GM20000 (cell line): ENCODE measurements at regions not wholly inside any gene's neighbourhood (a gene's known extent, or its start where the extent isn't known, plus 50 kb on each side); places are given as distances from the start of the nearest gene placed in this dataset.
A peak's percentile ranks its signal among the peaks of the same experiment; 100 is the strongest.

ENCODE experiments used
- DNase-seq: peaks from one replicate; pipeline ENCODE4 v3.0.0; 2012; ENCODE audit warnings: low spot score
- TF ChIP-seq, protein P1 (sequence below): IDR thresholded peaks from 2 replicates; pipeline ENCODE4 v1.5.1; 2012; ENCODE audit warnings: mild to moderate bottlenecking, control low read depth; ENCODE audit errors: extremely low read depth, missing control alignments

DNA sequence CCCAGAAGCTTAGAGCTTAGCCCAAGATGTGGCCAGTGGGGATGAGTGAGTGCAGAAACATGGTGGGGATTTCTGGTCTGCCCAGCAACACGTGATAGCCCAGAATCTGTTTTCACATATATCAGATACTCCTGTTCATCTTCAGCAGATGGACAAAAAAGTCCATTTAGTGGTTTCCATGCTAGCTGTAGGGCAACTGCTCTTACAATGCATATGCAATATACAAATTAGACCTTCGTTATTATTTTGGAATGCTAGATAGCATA lies 96.9 kb upstream of the SGIP1 start:
- no peak for DNase-seq

DNA sequence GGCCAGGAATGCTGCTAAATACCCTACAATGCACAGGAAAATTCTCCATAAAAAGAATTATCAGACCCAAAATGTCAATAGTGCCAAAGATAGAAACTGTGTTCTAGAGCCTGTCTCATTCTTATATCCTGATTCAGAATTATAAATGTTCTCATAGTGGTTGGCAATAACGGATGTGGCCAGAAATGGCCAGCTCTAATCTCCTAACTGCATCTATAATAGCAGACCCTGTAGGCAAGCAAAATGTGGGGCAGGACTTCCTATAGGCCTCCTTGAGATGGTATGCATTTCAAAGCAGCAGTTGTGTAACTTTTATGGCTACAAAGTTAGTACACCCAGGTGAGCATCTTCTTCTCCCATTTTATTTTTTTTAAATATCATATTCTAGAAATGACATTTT lies 95.9 kb upstream of the SGIP1 start:
- DNase-seq = no peak
- TF ChIP-seq, protein P1, sequence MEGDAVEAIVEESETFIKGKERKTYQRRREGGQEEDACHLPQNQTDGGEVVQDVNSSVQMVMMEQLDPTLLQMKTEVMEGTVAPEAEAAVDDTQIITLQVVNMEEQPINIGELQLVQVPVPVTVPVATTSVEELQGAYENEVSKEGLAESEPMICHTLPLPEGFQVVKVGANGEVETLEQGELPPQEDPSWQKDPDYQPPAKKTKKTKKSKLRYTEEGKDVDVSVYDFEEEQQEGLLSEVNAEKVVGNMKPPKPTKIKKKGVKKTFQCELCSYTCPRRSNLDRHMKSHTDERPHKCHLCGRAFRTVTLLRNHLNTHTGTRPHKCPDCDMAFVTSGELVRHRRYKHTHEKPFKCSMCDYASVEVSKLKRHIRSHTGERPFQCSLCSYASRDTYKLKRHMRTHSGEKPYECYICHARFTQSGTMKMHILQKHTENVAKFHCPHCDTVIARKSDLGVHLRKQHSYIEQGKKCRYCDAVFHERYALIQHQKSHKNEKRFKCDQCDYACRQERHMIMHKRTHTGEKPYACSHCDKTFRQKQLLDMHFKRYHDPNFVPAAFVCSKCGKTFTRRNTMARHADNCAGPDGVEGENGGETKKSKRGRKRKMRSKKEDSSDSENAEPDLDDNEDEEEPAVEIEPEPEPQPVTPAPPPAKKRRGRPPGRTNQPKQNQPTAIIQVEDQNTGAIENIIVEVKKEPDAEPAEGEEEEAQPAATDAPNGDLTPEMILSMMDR = no peak

More for the DNA sequence above, 96.9 kb upstream of the SGIP1 start:
- TF ChIP-seq, protein P1 = no peak

DNA sequence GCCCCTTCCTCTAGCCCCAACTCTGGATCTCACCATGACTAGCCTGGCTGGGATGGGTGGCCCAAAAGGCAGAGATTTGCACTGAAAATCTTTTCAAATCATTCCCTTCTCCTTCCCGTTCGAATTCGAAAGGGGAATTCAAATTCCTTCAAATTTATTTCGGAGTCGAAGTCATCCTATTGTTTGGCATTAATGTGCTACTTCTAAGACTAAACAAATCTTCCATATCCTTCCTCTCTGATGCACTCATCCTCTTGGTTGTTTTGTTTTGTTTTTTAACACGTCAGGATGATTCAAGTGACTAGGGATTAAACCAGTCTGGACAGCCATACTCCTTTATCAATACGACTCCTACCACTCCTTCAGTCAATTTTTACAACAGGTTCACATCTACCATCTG lies 95.5 kb upstream of the SGIP1 start:
- no peak for DNase-seq

DNA sequence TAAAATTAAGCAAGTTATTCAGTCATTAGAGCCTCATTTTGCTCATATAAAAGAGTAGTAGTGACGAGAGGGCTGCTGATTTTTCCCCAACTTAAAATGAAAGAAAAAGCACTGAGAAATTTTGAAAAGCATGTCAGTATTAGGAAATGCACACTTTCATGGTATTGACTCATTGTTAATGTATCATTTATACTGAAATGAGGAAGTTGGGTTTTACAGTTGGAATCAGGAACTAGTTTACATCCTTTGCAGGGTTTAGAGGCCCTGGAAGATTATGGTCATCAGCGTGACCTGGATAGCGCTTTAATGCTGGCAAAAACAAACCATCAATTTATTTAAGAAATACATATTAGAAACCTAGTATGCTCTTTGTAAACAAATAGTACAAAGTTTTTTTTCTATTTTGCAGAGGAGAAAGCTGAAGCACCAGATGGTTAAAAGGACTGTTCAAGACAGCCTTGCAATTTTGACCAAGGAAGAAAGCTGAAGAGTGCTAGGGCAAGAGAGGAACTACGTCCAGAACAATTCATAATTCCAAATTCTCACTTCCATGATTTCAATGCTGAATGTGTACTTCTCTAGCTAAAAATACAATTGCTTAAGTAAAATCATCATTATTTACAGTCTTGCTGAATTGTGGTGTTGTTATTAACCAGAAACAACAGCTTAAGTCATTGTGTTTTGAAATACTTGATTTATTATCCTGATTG lies 94.8 kb upstream of the SGIP1 start:
- peak; percentile 33 for DNase-seq
- TF ChIP-seq, protein P1 = no peak

More for the DNA sequence above, 95.5 kb upstream of the SGIP1 start:
- TF ChIP-seq, protein P1 = no peak

DNA sequence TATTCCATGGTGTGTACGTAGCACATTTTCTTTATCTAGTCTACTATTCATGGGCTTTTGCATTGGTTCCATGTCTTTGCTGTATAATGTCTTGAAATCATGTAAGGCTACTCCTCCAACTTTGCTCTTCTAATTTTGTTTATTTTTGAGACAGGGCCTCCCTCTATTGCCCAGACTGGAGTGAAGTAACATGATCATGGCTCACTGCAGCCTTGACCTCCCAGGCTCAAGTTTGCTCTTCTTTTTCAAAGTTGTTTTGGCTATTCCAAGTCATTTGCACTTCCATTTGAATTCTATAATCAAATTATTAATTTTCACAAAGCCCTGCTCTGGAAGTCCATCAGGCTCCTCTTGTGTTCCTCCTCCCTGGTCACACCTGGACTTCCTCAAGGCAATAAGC lies 90.2 kb upstream of the SGIP1 start:
- no peak for DNase-seq
- TF ChIP-seq, protein P1 = peak; percentile 1

GRCh38 chr1:66444438-66445265 lies 89.3 kb upstream of the SGIP1 start:
- TF ChIP-seq, protein P1 = no peak
- DNase-seq = no peak

DNA sequence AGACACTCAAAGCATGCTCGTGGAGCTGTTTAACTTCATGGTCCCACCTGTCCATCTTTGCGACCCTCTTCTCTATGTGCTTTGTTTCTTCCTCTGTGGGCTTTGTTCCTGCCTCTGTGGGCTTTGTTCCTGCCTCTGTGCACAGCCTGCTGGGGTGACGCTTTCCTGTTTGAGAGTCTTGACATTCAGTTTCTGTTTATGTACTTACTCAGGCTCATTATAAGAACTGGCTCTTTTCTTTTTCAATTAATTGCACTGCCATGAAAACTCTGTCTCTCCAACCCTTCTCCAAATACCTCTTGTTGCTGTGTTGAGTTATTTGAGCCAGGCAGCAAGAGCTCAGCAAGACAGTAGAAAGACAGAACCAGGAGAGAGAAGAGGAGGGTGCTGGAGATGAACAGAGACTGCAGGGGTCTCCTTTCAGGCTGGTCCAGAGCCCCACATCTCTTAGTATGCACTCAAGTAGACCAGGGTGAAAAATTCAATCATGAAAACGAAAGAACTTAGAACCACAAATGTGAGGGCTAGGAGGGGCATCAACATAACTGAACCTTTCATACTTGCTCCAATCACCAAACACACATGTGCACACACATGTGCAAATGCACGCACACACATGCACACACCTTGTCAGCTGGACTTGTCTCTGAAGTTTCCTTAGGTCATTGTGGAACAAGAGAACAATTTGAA lies 88.3 kb upstream of the SGIP1 start:
- TF ChIP-seq, protein P1 = no peak
- peak; percentile 58 for DNase-seq
